ENCODE measurements at regions not wholly inside any gene's neighbourhood (a gene's known extent, or its start where the extent isn't known, plus 50 kb on each side); places are given as distances from the start of the nearest gene placed in this dataset.
A peak's percentile ranks its signal among the peaks of the same experiment; 100 is the strongest.
"Not testable (repeated sequence)": the region's sequence is repeated elsewhere in the genome, so short reads cannot be mapped to it uniquely, and the experiment has no call there.

- H3K27ac ChIP-seq = no peak overlapping the region
- no peaks in the 10 kb centered on the region for H3K36me3 ChIP-seq
- TF ChIP-seq, protein P1, sequence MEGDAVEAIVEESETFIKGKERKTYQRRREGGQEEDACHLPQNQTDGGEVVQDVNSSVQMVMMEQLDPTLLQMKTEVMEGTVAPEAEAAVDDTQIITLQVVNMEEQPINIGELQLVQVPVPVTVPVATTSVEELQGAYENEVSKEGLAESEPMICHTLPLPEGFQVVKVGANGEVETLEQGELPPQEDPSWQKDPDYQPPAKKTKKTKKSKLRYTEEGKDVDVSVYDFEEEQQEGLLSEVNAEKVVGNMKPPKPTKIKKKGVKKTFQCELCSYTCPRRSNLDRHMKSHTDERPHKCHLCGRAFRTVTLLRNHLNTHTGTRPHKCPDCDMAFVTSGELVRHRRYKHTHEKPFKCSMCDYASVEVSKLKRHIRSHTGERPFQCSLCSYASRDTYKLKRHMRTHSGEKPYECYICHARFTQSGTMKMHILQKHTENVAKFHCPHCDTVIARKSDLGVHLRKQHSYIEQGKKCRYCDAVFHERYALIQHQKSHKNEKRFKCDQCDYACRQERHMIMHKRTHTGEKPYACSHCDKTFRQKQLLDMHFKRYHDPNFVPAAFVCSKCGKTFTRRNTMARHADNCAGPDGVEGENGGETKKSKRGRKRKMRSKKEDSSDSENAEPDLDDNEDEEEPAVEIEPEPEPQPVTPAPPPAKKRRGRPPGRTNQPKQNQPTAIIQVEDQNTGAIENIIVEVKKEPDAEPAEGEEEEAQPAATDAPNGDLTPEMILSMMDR (IDR thresholded peaks at IDR 0.05) = no peak
- no peak for TF ChIP-seq POLR2A (IDR thresholded peaks at IDR 0.05)
- H3K4me3 ChIP-seq = no peak overlapping the region
- 74 to 77% methylated on average over 5 of the region's 5 CpGs for WGBS, 2 donors
- H3K9me3 ChIP-seq = no peaks in the 10 kb centered on the region
- intact Hi-C loops (cut with DNase I) = no loop called here
- no peaks in the 10 kb centered on the region for H3K4me1 ChIP-seq
- DNase-seq = no peak
- no peaks in the 10 kb centered on the region for H3K27me3 ChIP-seq
Observed at GRCh38 chr12:24510581-24511125, 438.2 kb downstream of the BCAT1 start.

- H3K4me3 ChIP-seq = no peak overlapping the region
- H3K36me3 ChIP-seq = no peaks in the 10 kb centered on the region
- no peak for DNase-seq
- H3K27ac ChIP-seq = no peak overlapping the region
- WGBS, 2 donors = 87 to 96% methylated on average over 2 of the region's 2 CpGs
- TF ChIP-seq, protein P1 (IDR thresholded peaks at IDR 0.05) = no peak
- no peak for TF ChIP-seq POLR2A (IDR thresholded peaks at IDR 0.05)
- H3K27me3 ChIP-seq = no peaks in the 10 kb centered on the region
- intact Hi-C loops (cut with DNase I) = no loop called here
- no peaks in the 10 kb centered on the region for H3K9me3 ChIP-seq
- H3K4me1 ChIP-seq = no peaks in the 10 kb centered on the region
Observed at GRCh38 chr12:24507827-24508226, 441.1 kb downstream of the BCAT1 start.

DNA sequence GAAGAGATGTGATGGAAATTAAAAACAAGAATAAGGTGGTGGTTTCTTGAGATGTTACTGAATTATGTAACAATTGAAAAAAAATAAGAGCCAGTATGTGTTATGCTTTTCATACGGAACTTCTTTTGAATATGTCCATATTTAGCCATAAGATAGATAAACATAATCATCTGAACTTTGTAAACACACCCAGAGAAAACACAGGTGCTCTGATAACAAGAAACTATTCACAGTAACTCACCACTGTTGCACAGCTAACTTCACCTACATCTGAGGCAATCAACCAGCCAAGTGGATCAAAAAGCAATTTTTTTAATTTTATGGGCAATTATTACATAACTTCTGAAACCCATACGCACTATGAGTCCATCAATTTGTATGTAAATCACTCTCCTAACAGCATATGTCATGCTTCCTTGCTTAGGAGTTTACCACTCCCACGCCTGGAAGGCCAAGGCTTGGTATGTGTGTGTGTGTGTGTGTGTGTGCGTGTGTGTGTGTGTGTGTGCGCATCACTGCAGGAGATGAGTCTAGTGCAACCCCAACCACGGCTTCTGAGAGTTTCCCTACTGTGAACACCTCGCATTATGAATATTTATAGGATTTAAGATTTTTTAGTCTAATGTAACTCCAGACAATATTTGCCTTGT lies 443.4 kb downstream of the BCAT1 start:
- DNase-seq = no peak
- no peaks in the 10 kb centered on the region for H3K36me3 ChIP-seq
- TF ChIP-seq POLR2A (IDR thresholded peaks at IDR 0.05) = no peak
- TF ChIP-seq, protein P1 (IDR thresholded peaks at IDR 0.05) = no peak
- H3K9me3 ChIP-seq = no peaks in the 10 kb centered on the region
- no peaks in the 10 kb centered on the region for H3K27me3 ChIP-seq
- H3K27ac ChIP-seq = no peak overlapping the region
- WGBS, 2 donors = 76 to 77% methylated on average over 7 of the region's 7 CpGs
- intact Hi-C loops (cut with DNase I) = no loop called here
- no peak overlapping the region for H3K4me3 ChIP-seq
- H3K4me1 ChIP-seq = peaks cover 0 to 7% (median 0%) of the 10 kb centered on the region in 3 donors

DNA sequence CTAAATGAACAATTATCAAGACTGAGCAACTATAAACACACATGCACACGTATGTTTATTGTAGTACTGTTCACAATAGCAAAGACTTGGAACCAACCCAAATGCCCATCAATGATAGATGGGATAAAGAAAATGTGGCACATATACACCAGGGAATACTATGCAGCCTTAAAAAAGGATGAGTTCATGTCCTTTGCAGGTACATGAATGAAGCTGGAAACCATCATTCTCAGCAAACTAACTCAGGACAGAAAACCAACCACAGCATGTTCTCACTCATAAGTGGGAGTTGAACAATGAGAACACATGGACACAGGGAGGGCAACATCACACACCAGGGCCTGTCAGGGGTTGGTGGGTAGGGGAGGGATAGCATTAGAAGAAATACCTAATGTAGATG lies 445.4 kb downstream of the BCAT1 start:
- H3K4me1 ChIP-seq = peaks cover 0 to 24% (median 6%) of the 10 kb centered on the region in 3 donors
- 75 to 100% methylated on average over 1 of the region's 1 CpG for WGBS, 2 donors
- intact Hi-C loops (cut with DNase I); H3K9me3 ChIP-seq; H3K4me3 ChIP-seq; H3K27me3 ChIP-seq; DNase-seq; H3K27ac ChIP-seq; H3K36me3 ChIP-seq: not testable (repeated sequence)

DNA sequence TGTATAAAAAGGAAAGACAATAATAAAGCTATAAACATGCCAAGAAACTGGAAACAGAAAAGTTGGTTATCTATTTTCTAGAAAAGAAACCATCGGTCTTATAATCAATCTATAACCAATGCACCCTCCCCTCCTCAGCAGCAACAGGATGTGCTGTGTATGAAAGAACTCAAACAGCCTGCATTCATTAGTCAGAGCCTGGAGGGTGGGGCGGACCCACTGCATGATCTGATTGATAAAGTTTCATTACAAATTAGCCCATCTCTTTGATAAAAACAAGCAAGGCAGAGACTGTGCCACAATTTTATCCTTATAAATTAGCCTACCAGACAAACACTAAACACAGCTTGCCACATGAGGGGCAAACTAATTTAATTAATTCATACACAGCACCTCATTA lies 448.1 kb downstream of the BCAT1 start:
- 9 to 14% methylated on average over 2 of the region's 2 CpGs for WGBS, 2 donors

More for the DNA sequence above, 448.1 kb downstream of the BCAT1 start:
- no peak for DNase-seq
- Histone ChIP-seq H3K27ac (peak overlapping the region in 2 of 4 donors; percentile 56 to 72), H3K27me3 (no peaks in the 10 kb centered on the region), H3K36me3 (no peaks in the 10 kb centered on the region), H3K4me1 (peaks cover 0 to 40% (median 12%) of the 10 kb centered on the region in 3 donors), H3K9me3 (no peaks in the 10 kb centered on the region), H3K4me3 (no peak overlapping the region)
- intact Hi-C loops (cut with DNase I) = no loop called here
- TF ChIP-seq, protein P1 (IDR thresholded peaks at IDR 0.05) = no peak
- TF ChIP-seq POLR2A (IDR thresholded peaks at IDR 0.05) = no peak
